GM21360 (cell line): ENCODE measurements at regions not wholly inside any gene's neighbourhood (a gene's known extent, or its start where the extent isn't known, plus 50 kb on each side); places are given as distances from the start of the nearest gene placed in this dataset.

Experiments
- ATAC-seq: cut with Tn5 transposase; IDR thresholded peaks from one replicate; pipeline ENCODE4 v1.9.1; 2021; ENCODE audit warnings: mild to moderate bottlenecking, moderate library complexity; ENCODE audit not compliant: unreplicated experiment

- ATAC-seq: no peak
Measured at GRCh38 chr14:61623927-61624326, 71.4 kb upstream of the HIF1A start.

DNA sequence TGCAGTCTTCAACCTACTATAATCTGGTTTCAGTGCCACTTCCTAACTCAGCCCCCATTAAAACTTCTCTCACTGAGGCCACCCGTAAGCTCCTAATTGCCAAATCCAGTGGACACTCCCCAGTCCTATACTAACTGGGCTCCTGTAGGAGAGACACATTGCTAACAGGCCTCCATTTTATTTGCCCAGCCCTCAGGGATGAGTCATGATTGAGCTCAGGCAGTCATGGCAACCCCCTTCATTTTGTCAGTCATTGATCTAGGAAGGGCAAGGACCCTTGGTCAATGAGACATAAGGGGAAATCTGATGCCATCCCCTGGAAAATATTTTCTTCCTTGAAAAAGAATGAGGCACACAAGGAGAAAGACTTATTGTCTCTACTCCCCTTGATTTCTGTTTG, 70.1 kb upstream of the HIF1A start:
- no peak for ATAC-seq

GRCh38 chr14:61627612-61628011, 67.7 kb upstream of the HIF1A start:
- ATAC-seq: no peak

DNA sequence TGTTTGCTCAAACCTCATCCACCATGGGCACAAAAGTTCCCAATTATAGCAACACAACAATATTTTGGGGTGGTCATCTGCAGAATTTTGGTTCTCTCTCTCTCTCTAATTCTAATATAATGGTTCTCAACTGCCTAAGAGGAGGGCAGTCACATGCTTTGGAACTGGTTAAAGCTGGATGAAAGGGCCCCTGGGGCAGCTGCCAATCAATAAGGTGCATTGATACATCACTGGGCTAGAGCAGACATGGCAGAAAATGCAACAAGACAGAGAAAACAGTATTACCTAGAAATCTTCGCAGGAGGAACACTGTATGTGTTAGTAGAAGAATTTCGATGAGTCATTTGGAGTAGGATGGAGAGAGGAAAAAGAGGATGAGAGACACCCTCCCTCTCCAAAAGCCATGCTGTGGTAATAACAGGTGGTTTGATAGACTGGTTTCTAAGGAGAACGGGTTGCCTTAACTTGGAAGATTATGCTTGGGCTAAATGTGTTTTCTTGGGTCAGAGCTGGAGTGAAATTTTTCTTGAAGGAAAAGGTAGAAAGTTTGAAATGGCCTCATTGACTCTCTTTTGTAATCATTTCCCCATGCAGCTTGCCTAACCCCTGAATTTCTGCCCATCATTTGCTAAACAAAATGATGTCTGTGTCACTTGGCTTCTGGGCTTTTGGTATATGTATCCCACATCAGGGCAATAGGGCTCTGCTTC, 67.1 kb upstream of the HIF1A start:
- ATAC-seq: no peak

DNA sequence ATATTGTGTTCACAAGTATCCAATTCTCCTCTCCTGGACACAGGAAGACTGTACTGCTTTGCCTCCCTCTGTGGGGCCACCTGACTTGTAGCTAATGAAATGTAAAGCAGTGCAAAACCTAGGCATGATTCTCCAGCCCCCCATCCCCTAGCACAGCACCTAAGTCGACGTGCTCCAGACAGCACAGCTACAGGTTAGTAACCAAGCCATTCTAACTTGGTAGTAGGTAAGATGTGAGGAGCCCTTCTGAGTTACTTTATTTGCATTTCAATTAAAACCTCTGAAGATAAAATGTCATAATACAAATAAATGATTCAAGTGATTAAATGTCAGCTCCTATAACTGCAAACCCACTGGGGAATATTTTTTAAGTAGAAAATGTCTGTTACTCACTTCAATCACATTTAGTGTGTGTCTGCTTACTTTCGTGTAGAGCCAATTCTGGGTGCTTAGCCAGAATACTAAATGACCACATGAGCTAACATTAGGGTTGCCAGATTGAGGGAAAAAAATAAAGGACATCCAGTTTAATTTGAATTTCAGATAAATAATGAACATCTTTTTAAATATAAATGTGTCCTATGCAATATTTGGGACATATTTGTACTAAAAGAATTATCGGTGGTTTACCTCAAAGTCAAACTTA, 64.8 kb upstream of the HIF1A start:
- ATAC-seq: no peak

GRCh38 chr14:61631045-61631687, 64.1 kb upstream of the HIF1A start:
- no peak for ATAC-seq

GRCh38 chr14:61632401-61632800, 62.9 kb upstream of the HIF1A start:
- no peak for ATAC-seq

DNA sequence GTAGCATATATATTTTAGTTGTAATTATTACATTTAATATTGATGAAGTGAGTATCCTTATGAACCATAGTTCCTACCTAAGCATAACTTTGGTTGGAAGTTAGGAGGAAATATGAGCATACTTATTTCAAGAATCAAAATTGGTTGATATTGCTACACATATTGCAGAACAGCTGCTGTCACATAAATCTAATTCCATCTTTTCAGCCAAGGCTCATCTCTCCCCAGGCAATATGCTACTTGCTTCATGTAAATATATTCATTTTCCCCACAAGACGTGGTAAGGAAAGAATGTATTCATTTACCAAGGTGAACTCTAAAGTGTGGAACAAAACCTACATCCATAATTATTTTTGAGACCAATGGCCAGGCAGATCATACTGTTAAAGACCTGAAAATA, 62.5 kb upstream of the HIF1A start:
- ATAC-seq: no peak

DNA sequence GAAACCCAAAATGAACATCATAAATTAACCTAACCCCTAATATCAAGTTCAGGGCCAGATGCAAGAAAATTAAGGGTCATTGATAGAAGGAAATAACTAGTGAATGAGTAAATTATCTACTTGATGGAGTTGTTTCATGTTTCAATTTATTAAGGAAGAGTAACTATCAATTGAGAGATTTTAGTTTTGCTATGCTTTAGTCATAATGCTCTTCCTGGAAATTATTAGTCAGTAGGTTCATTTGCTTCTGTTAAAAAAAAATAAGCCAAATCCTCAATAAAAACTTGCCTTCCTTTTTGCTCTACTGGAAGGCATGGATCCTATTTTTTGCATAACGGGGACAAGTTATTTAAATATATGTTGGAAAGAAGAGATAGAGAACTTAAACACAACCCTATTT, 59.0 kb upstream of the HIF1A start:
- ATAC-seq: no peak

GRCh38 chr14:61636779-61637178, 58.5 kb upstream of the HIF1A start:
- no peak for ATAC-seq

DNA sequence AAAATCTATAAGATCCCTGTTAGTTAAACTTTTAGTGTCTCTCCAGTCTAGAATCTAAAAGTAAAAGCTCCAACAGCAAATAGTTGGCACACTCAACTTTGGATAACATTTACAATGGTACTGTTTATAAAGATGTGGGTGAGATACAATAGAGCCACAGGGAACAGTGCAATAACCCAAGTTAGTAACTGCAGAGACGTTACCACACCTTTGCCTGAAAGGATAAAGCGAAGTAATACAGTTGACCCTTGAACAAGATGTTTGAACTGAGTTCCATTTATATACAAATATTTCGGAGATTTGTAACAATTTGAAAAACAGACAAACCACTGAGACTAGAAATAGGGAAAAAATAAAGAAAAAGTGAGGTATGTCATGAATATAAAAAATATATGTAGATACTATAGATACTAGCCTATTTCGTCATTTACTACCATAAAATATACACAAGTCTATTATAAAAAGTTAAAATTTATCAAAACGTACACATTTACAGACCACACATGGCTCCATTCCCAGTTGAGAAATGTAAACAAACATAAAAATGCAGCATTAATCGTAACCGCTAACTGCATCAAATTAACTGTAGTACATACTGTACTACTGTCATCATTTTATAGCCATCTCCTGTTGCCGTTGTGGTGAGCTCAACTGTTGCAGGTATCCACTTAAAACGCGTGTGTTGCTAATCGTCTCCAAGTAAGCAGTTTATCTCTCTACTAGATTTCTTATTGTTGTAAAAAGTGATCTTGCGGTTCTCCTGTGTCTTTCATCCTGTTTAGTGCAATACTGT, 56.5 kb upstream of the HIF1A start:
- no peak for ATAC-seq

- ATAC-seq: no peak
Measured at GRCh38 chr14:61640158-61641136, 54.9 kb upstream of the HIF1A start.

GRCh38 chr14:61641914-61642613, 53.2 kb upstream of the HIF1A start:
- ATAC-seq: no peak

DNA sequence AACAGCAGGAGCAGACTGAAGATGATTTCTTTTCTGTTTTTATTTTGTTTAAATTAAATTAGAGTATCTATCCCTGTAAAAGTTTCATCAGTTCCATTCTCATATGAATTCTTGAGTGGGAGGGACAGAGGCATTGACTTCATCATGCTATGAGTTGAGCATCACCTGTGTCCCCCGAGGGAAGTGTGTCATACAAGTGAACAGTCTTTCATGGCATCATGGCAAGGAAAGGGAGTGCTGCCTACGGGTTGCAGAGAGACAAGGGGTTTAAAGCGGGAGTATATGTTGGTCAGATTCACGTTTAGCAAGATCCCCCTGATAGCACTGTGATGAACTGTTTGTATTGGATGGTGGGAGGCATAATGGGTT, 52.7 kb upstream of the HIF1A start:
- no peak for ATAC-seq

DNA sequence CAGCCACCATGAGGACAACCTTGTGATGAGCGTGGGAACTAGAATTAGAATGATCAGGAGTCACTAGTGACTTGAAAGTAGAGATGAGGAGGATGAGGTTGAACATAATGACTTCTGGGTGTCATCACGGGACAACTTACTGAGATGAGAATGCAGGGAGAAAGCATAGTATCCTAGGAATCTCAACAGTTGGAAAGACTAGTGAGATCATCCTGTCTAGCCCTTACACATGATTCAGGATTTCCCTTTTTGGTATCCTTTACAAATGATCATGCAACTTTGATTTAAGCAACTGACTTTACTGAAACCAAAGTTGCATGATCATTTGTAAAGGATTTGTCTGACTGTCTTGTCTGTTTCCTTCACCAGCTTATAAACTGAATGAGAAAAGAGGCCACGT, 51.8 kb upstream of the HIF1A start:
- no peak for ATAC-seq

DNA sequence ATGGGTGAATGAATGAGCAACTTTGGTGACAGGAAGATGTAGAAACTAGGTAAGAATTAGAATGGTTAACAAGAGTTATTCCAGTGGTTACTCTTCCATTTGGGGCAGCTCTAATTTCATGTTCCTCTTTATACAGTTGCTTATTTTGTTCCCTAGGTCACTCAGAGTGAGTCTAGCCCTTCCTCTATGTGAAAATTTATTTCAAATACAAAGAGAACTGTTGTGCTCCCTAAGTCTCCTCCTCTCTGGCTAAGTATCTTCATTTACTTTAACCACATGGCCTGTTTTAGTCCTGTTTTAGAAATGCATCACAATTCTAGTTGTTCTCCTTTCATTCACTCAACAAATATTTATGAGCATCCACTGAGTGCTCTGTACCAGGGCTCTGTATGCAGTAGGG, 51.1 kb upstream of the HIF1A start:
- ATAC-seq: no peak

GRCh38 chr14:61644834-61645233, 50.5 kb upstream of the HIF1A start:
- peak; percentile 90 for ATAC-seq

- no peak for ATAC-seq
Measured at GRCh38 chr14:61645247-61645646, 50.1 kb upstream of the HIF1A start.
